Left ventricle myocardium inferior (tissue), 1 donor: ENCODE measurements at regions not wholly inside any gene's neighbourhood (a gene's known extent, or its start where the extent isn't known, plus 50 kb on each side); places are given as distances from the start of the nearest gene placed in this dataset.
A peak's percentile ranks its signal among the peaks of the same experiment; 100 is the strongest.
"Not testable (repeated sequence)": the region's sequence is repeated elsewhere in the genome, so short reads cannot be mapped to it uniquely, and the experiment has no call there.

Source experiments
- DNase-seq: peaks from one replicate; pipeline ENCODE4 v3.0.0-alpha.2; 2020
- H3K27ac ChIP-seq: fragments of 200-600 bp; replicated peaks from 2 replicates; pipeline ENCODE4 v1.8.0; 2021
- H3K27me3 ChIP-seq: fragments of 200-600 bp; 2 replicates; pipeline ENCODE4 v1.8.0; 2021; ENCODE audit warnings: low read depth
- H3K36me3 ChIP-seq: fragments of 200-600 bp; 2 replicates; pipeline ENCODE4 v1.8.0; 2021
- H3K4me1 ChIP-seq: fragments of 200-600 bp; 2 replicates; pipeline ENCODE4 v1.8.0; 2021
- H3K4me3 ChIP-seq: fragments of 200-600 bp; 2 replicates; pipeline ENCODE4 v1.8.0; 2021; ENCODE audit warnings: mild to moderate bottlenecking, moderate library complexity
- H3K9me3 ChIP-seq: fragments of 200-600 bp; replicated peaks from 2 replicates; pipeline ENCODE4 v1.8.0; 2021
- CTCF ChIP-seq: fragments of 200-600 bp; IDR thresholded peaks from 2 replicates; pipeline ENCODE4 v1.8.0; 2021; ENCODE audit warnings: antibody characterized with exemption, mild to moderate bottlenecking, borderline replicate concordance
- intact Hi-C: fragments of 100-400 bp; cut with micrococcal nuclease; formaldehyde crosslinking; loops from one replicate; pipeline ENCODE4 v1.11.0; 2022
- donor health status: DM: no; HTN: yes; CAD: no; lungs with severe emphysema.

DNA sequence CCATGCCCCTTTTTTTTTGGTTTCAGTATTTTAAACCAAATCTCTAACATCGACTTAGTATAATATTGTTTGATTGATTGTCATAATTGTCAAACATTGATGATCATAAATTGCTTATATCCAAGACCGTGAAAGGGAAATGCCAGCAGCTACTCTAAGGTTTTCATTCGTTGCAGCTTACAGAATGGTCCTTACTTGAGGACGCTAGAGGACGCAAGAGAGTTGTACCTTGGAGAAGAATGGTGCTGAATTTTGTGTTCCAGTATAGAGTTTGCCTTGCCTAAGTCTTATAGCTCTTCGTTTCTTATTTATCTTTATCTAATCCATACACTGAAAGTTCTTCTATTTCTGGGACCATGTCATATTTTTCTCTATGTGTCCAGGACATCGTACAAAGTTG, 675.6 kb upstream of the DEFB115 start:
- peak; percentile 33 for TF ChIP-seq CTCF
- H3K9me3 ChIP-seq, DNase-seq, intact Hi-C loops, H3K36me3 ChIP-seq, H3K4me1 ChIP-seq, H3K4me3 ChIP-seq, H3K27ac ChIP-seq: not testable (repeated sequence)
- peaks cover 20% of the 10 kb centered on the region for H3K27me3 ChIP-seq

DNA sequence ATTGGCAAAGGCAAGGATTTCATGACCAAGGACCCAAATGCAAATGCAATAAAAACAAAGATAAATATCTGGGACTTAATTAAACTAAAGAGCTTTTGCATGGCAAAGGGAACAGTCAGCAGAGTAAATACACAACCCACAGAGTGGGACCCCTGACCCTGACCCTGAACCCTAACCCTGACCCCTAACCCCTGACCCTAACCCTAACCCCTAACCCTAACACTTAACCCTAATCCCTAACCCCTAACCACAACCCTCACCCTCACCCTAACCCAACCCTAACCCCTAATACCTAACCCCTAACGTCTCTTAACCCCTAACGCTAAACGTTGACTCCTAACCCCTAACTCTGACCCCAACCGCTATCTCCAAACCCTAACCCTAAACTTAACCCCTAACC, 673.1 kb upstream of the DEFB115 start:
- H3K4me3 ChIP-seq, intact Hi-C loops, DNase-seq, H3K27ac ChIP-seq, H3K9me3 ChIP-seq, H3K36me3 ChIP-seq, H3K4me1 ChIP-seq: not testable (repeated sequence)
- peaks cover 45% of the 10 kb centered on the region for H3K27me3 ChIP-seq

DNA sequence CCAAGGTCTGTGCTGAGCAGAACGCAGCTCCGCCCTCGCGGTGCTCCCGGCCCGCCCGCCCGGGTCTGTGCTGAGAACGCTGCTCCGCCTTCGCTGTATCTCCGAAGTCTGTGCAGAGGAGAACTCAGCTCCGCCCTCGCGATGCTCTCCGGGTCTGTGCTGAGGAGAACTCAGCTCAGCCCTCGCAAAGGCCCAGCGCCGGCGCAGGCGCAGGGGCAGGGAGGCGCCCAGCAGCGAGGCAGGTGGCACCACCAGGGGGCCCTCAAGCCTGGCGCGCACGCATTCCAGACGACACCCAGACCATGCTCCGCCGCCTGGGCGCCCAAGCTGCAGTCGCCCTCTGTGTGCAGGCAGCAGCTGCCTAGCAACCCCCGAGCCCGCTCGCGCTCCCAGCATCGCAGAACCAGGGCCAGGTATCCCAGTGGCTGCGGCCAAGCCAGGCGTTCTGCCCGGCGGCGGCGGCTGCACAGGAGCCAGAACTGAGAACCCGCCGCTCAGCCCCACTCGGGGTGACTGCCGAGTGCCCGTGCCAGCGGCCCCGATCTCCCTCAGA, 672.1 kb upstream of the DEFB115 start:
- H3K4me1 ChIP-seq, intact Hi-C loops, H3K27ac ChIP-seq, H3K36me3 ChIP-seq, H3K9me3 ChIP-seq: not testable (repeated sequence)
- peak; percentile 56 for TF ChIP-seq CTCF
- Histone ChIP-seq H3K27me3 (peaks cover 47% of the 10 kb centered on the region), H3K4me3 (peak overlapping the region; percentile 65)
- peak; percentile 53 for DNase-seq

DNA sequence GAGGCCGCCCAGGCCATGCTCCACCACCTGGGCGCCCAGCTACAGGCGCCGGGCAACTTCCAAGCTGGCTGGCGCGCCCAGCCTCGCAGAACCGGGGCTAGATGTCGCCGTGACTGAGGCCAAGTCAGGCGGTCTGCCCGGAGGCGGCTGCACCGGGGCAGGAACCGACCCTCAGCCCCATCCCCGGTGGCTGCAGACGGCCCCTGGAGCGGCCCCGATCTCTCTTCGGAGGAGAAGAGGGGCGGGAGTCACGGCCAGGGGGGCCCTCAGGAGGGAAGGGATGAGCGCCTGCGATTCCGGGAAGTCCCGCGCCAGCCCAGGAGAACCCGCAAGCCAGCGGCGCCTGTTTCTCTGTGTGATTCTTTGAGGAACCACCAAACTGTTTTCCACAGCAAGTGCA, 671.3 kb upstream of the DEFB115 start:
- intact Hi-C loops: not testable (repeated sequence)

DNA sequence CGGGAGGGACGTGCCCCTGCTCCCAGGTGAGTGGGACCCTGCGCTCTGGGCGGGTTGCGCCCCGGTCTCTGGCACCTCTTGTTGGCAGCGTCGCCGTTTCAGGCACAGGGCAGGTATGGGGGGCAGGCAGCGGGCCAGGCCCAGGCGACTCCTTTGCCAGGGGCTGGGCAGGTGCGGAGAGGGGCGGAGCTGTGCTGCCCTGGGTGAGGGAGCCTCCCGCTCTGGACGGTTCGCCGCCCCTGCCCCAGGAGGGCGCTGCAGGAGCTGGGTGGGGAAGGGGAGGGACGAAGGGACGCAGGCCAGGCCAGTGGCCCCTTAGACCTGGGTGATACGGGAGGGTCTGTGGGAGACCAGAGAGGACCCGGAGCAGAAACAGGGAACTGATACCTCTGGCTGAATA, 663.9 kb upstream of the DEFB115 start:
- intact Hi-C loops: no loop called here
- no peak for TF ChIP-seq CTCF
- Histone ChIP-seq H3K36me3 (no peaks in the 10 kb centered on the region), H3K4me1 (no peaks in the 10 kb centered on the region), H3K9me3 (peaks cover 6% of the 10 kb centered on the region), H3K27me3 (peaks cover 25% of the 10 kb centered on the region), H3K27ac (no peak overlapping the region), H3K4me3 (no peak overlapping the region)
- no peak for DNase-seq

More for the DNA sequence above, 671.3 kb upstream of the DEFB115 start:
- DNase-seq, H3K36me3 ChIP-seq, H3K9me3 ChIP-seq, H3K4me1 ChIP-seq, H3K27ac ChIP-seq: not testable (repeated sequence)
- Histone ChIP-seq H3K4me3 (peak overlapping the region; percentile 65), H3K27me3 (peaks cover 47% of the 10 kb centered on the region)

GRCh38 chr20:30594112-30594511, 663.4 kb upstream of the DEFB115 start:
- DNase-seq: no peak
- no peaks in the 10 kb centered on the region for H3K36me3 ChIP-seq
- no peak overlapping the region for H3K4me3 ChIP-seq
- peaks cover 6% of the 10 kb centered on the region for H3K9me3 ChIP-seq
- no peak for TF ChIP-seq CTCF
- no peaks in the 10 kb centered on the region for H3K4me1 ChIP-seq
- intact Hi-C loops: no loop called here
- peaks cover 24% of the 10 kb centered on the region for H3K27me3 ChIP-seq
- H3K27ac ChIP-seq: no peak overlapping the region

DNA sequence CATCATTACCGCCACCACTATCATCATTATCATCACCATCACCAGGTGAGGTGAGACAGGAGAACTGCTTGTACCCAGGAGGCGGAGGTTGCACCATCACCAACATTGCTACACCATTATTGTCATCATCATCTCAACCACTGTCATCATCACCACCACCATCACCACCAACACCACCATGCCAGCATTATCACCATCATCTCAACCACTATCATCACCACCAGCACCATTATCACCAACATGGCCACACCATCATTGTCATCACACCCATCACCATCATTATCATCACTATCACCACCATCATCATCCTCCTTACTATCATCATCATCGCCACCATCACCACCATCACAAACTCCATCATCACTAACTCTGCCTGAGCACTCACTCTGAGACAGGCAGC, 661.8 kb upstream of the DEFB115 start:
- no peak for TF ChIP-seq CTCF
- Histone ChIP-seq H3K36me3 (no peaks in the 10 kb centered on the region), H3K9me3 (peaks cover 6% of the 10 kb centered on the region), H3K4me3 (no peak overlapping the region), H3K4me1 (no peaks in the 10 kb centered on the region), H3K27me3 (peaks cover 19% of the 10 kb centered on the region), H3K27ac (no peak overlapping the region)
- intact Hi-C loops: no loop called here
- no peak for DNase-seq

- H3K27ac ChIP-seq, H3K4me3 ChIP-seq, DNase-seq, H3K36me3 ChIP-seq, H3K9me3 ChIP-seq, intact Hi-C loops, H3K4me1 ChIP-seq: not testable (repeated sequence)
- H3K27me3 ChIP-seq: peaks cover 19% of the 10 kb centered on the region
Measured at GRCh38 chr20:30597429-30597828, 660.0 kb upstream of the DEFB115 start.
